22Rv1 (cell line): ENCODE measurements at regions not wholly inside any gene's neighbourhood (a gene's known extent, or its start where the extent isn't known, plus 50 kb on each side); places are given as distances from the start of the nearest gene placed in this dataset.

Experiments used
- ZFX ChIP-seq: fragments of 450-650 bp; IDR thresholded peaks from 2 replicates; pipeline ENCODE4 v1.6.1; 2017; ENCODE audit warnings: antibody characterized with exemption, borderline replicate concordance
- TF ChIP-seq, protein P1 (sequence below): fragments of 450-650 bp; IDR thresholded peaks from 2 replicates; pipeline ENCODE4 v1.5.1; 2017; ENCODE audit warnings: mild to moderate bottlenecking

GRCh38 chr14:22052795-22053194 is 379.2 kb upstream of the OR4E1 start:
- TF ChIP-seq, protein P1, sequence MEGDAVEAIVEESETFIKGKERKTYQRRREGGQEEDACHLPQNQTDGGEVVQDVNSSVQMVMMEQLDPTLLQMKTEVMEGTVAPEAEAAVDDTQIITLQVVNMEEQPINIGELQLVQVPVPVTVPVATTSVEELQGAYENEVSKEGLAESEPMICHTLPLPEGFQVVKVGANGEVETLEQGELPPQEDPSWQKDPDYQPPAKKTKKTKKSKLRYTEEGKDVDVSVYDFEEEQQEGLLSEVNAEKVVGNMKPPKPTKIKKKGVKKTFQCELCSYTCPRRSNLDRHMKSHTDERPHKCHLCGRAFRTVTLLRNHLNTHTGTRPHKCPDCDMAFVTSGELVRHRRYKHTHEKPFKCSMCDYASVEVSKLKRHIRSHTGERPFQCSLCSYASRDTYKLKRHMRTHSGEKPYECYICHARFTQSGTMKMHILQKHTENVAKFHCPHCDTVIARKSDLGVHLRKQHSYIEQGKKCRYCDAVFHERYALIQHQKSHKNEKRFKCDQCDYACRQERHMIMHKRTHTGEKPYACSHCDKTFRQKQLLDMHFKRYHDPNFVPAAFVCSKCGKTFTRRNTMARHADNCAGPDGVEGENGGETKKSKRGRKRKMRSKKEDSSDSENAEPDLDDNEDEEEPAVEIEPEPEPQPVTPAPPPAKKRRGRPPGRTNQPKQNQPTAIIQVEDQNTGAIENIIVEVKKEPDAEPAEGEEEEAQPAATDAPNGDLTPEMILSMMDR, result no peak
- TF ChIP-seq ZFX, result no peak
